ENCODE measurements at regions not wholly inside any gene's neighbourhood (a gene's known extent, or its start where the extent isn't known, plus 50 kb on each side); places are given as distances from the start of the nearest gene placed in this dataset.

DNA sequence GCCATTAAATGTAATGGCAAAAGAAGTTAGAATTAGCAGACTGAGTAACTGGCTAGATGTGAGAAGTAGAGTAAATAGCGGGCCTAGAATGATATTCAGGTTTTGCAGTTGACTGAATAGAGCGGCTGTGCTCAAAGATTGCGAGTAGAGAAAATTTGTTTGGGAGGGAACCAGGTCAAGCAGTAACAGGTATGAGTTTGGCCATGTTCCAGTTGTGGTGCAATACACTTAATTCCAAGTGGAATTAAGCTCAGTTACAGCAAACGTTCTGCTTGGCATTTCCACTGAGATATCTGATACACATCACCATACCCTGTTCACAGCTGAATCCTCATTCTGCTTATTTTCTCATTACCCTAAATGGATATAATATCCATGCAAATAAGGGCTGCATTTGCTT, 1382.9 kb downstream of the MRPL39 start:
- Histone ChIP-seq H3K4me3 (no peak overlapping the region), H3K27me3 (no peaks in the 10 kb centered on the region), H3K36me3 (no peaks in the 10 kb centered on the region), H3K9me3 (replicated peaks in 1 of 11) (peaks cover 0 to 7% (median 0%) of the 10 kb centered on the region in 11 experiments; a peak in 1 of 22 replicates), H3K4me1 (peaks cover 0 to 10% (median 0%) of the 10 kb centered on the region in 10 experiments; a peak in 2 of 20 replicates), H4K20me1 (no peaks in the 10 kb centered on the region), H3K4me2 (no peak overlapping the region), H3K27ac (no peak overlapping the region), H3K9ac (no peak overlapping the region)
- TF ChIP-seq Cebpa-rat (IDR thresholded peaks at IDR 0.05) = no peak

DNA sequence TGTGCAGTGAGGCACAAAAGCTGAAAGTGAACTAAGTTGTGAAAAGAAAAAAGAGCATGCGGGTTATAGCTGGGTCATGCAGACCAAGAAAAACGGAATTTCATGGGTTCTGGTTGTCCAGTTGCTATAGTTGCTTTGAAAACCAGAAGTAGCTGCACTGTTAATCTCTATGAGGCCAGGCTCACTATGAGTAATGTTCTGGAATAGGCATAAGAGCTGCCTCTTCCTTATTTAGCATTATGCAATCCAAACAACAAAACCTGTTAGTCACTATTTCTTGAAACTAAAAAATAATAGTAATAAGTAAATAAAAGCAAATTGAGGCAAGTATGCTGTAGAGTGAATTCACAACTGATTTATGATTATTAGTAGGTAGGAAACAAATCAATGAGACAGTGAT, 1383.7 kb downstream of the MRPL39 start:
- Histone ChIP-seq H3K27ac (peak overlapping the region in 1 of 11 experiments; percentile 16; a peak in 1 of 22 replicates), H3K4me3 (no peak overlapping the region), H3K9me3 (replicated peaks in 1 of 11) (peaks cover 0 to 7% (median 0%) of the 10 kb centered on the region in 11 experiments; a peak in 1 of 22 replicates), H3K36me3 (no peaks in the 10 kb centered on the region), H3K27me3 (no peaks in the 10 kb centered on the region), H3K9ac (no peak overlapping the region), H3K4me1 (peaks cover 0 to 10% (median 0%) of the 10 kb centered on the region in 10 experiments; a peak in 2 of 20 replicates), H4K20me1 (no peaks in the 10 kb centered on the region), H3K4me2 (peak overlapping the region in 2 of 11 experiments; percentile 11 to 48; a peak in 1 of 22 replicates)
- no peak for TF ChIP-seq Cebpa-rat (IDR thresholded peaks at IDR 0.05)

DNA sequence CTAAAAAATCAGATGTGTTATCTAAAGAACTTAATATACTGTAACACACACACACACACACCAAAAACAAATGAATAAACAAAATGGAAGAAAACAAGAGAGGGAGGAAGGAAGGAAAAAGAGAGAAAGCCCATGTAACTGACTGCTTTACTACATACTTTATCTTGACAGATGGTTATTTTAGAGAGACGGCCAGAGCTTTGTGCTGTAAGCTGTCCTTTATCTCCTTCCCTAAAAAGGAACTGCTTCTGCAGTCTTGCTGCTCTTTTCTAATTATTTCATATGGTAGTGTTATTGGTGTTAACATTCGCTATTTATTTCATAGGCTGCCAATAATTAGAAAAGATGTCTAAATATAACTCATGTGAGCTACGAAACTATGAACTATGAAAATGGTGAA, 1384.6 kb downstream of the MRPL39 start:
- Histone ChIP-seq H3K27me3 (no peaks in the 10 kb centered on the region), H3K36me3 (no peaks in the 10 kb centered on the region), H3K9ac (no peak overlapping the region), H3K4me2 (no peak overlapping the region), H3K9me3 (replicated peaks in 1 of 11) (peaks cover 0 to 7% (median 0%) of the 10 kb centered on the region in 11 experiments; a peak in 1 of 22 replicates), H3K27ac (no peak overlapping the region), H3K4me3 (no peak overlapping the region), H3K4me1 (peaks cover 0 to 10% (median 0%) of the 10 kb centered on the region in 10 experiments; a peak in 2 of 20 replicates), H4K20me1 (no peaks in the 10 kb centered on the region)
- TF ChIP-seq Cebpa-rat (IDR thresholded peaks at IDR 0.05) = no peak

- Histone ChIP-seq H3K4me2 (no peak overlapping the region), H3K27me3 (no peaks in the 10 kb centered on the region)
- TF ChIP-seq Cebpa-rat (IDR thresholded peaks at IDR 0.05) = no peak
Observed at GRCh38 chr21:24220446-24220845, 1386.8 kb downstream of the MRPL39 start.

GRCh38 chr21:24217151-24217550, 1390.1 kb downstream of the MRPL39 start:
- no peaks in the 10 kb centered on the region for H3K36me3 ChIP-seq
- H3K27ac ChIP-seq = no peak overlapping the region
- H3K4me1 ChIP-seq = no peaks in the 10 kb centered on the region
- no peaks in the 10 kb centered on the region for H4K20me1 ChIP-seq
- no peaks in the 10 kb centered on the region for H3K9me3 ChIP-seq (replicated peaks in 1 of 11)
- H3K4me2 ChIP-seq = no peak overlapping the region
- H3K4me3 ChIP-seq = no peak overlapping the region
- TF ChIP-seq Cebpa-rat (IDR thresholded peaks at IDR 0.05) = no peak
- no peak overlapping the region for H3K9ac ChIP-seq
- H3K27me3 ChIP-seq = no peaks in the 10 kb centered on the region

More at GRCh38 chr21:24220446-24220845, 1386.8 kb downstream of the MRPL39 start:
- Histone ChIP-seq H3K4me1 (peaks cover 0 to 10% (median 0%) of the 10 kb centered on the region in 10 experiments; a peak in 2 of 20 replicates), H3K9ac (no peak overlapping the region), H3K4me3 (no peak overlapping the region), H3K36me3 (no peaks in the 10 kb centered on the region), H3K9me3 (replicated peaks in 1 of 11) (no peaks in the 10 kb centered on the region), H3K27ac (no peak overlapping the region), H4K20me1 (no peaks in the 10 kb centered on the region)

GRCh38 chr21:24210130-24210529, 1397.2 kb downstream of the MRPL39 start:
- no peak for TF ChIP-seq Cebpa-rat (IDR thresholded peaks at IDR 0.05)
- Histone ChIP-seq H3K9me3 (replicated peaks in 1 of 11) (peaks cover 12 to 23% (median 20%) of the 10 kb centered on the region in 11 experiments), H3K36me3 (no peaks in the 10 kb centered on the region; a peak in 1 of 22 replicates), H3K4me3 (no peak overlapping the region), H3K9ac (no peak overlapping the region), H3K27ac (no peak overlapping the region), H3K4me1 (no peaks in the 10 kb centered on the region), H3K4me2 (no peak overlapping the region), H4K20me1 (no peaks in the 10 kb centered on the region), H3K27me3 (no peaks in the 10 kb centered on the region)

GRCh38 chr21:24208562-24209260, 1398.6 kb downstream of the MRPL39 start:
- no peak overlapping the region for H3K4me2 ChIP-seq
- H3K27me3 ChIP-seq = no peaks in the 10 kb centered on the region
- no peaks in the 10 kb centered on the region for H4K20me1 ChIP-seq
- H3K4me3 ChIP-seq = no peak overlapping the region
- no peaks in the 10 kb centered on the region for H3K4me1 ChIP-seq
- no peak for TF ChIP-seq Cebpa-rat (IDR thresholded peaks at IDR 0.05)
- peaks cover 12 to 23% (median 20%) of the 10 kb centered on the region in 11 experiments for H3K9me3 ChIP-seq (replicated peaks in 1 of 11)
- no peaks in the 10 kb centered on the region; a peak in 1 of 22 replicates for H3K36me3 ChIP-seq
- H3K9ac ChIP-seq = no peak overlapping the region
- H3K27ac ChIP-seq = no peak overlapping the region

DNA sequence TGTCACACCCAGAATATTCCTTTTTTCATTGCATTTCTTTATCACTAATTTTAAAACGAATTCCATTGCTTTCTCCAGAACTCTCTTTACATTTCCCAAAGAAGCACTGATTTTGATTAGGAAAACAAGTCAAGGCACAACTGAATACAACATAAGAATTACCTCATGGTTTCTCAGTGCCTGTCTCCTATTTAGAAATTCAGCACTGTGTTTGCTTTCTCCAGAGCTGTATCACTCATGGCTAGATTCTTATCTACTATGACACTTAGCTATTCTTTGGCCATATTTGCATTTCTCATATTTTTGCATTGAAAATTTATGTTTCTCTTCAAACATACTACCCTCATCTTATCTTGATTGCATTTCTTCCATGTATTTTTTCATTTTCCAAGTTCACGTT, 1402.0 kb downstream of the MRPL39 start:
- Histone ChIP-seq H3K4me2 (no peak overlapping the region), H4K20me1 (no peaks in the 10 kb centered on the region), H3K4me3 (no peak overlapping the region), H3K4me1 (no peaks in the 10 kb centered on the region), H3K27me3 (no peaks in the 10 kb centered on the region), H3K36me3 (no peaks in the 10 kb centered on the region; a peak in 1 of 22 replicates), H3K9ac (no peak overlapping the region), H3K27ac (no peak overlapping the region), H3K9me3 (replicated peaks in 1 of 11) (peaks cover 12 to 23% (median 20%) of the 10 kb centered on the region in 11 experiments)
- TF ChIP-seq Cebpa-rat (IDR thresholded peaks at IDR 0.05) = no peak

GRCh38 chr21:24204641-24205040, 1402.6 kb downstream of the MRPL39 start:
- Histone ChIP-seq H3K27me3 (no peaks in the 10 kb centered on the region), H3K4me3 (no peak overlapping the region), H3K9me3 (replicated peaks in 1 of 11) (peaks cover 12 to 21% (median 19%) of the 10 kb centered on the region in 11 experiments), H3K27ac (no peak overlapping the region), H3K4me1 (no peaks in the 10 kb centered on the region), H4K20me1 (no peaks in the 10 kb centered on the region), H3K4me2 (no peak overlapping the region), H3K9ac (no peak overlapping the region), H3K36me3 (no peaks in the 10 kb centered on the region; a peak in 1 of 22 replicates)
- TF ChIP-seq Cebpa-rat (IDR thresholded peaks at IDR 0.05) = no peak

DNA sequence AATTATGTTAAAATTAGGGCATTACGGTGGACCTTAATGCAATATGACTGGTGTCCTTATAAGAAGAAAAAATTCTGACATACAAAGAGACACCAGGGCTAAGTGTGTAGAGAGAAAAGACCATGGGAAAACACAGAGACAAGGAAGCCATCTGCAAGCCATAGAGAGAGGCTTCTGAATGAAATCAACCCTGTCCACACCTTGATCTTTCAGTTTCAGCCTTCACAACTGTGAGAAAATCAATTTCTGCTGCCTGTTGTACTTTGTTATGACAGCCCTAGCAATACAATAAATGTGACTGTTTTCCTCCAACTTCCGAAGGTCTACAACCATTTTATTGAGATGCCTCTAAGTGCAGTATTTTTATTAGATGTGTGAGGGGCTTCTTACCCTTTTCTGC, 1407.2 kb downstream of the MRPL39 start:
- Histone ChIP-seq H3K4me2 (no peak overlapping the region), H4K20me1 (no peaks in the 10 kb centered on the region), H3K27me3 (no peaks in the 10 kb centered on the region), H3K9ac (no peak overlapping the region), H3K9me3 (replicated peaks in 1 of 11) (no peaks in the 10 kb centered on the region), H3K4me3 (no peak overlapping the region), H3K4me1 (no peaks in the 10 kb centered on the region), H3K36me3 (no peaks in the 10 kb centered on the region), H3K27ac (no peak overlapping the region)
- TF ChIP-seq Cebpa-rat (IDR thresholded peaks at IDR 0.05) = no peak

Data from BLaER1 treated with 17β-estradiol and CSF1 and Interleukin-3, amounts not matched to agents 10 nM and 100 nM (cell line).